Body of pancreas (tissue), 4 donors: ENCODE measurements at regions not wholly inside any gene's neighbourhood (a gene's known extent, or its start where the extent isn't known, plus 50 kb on each side); places are given as distances from the start of the nearest gene placed in this dataset.

ENCODE experiments used
- CTCF ChIP-seq, 7 experiments: fragments of 450-650 bp in 4 of 7; fragments of 200-600 bp in 3 of 7; sonication (generic) in 3 of 7; IDR thresholded peaks; one replicate each; pipeline ENCODE4 v1.5.1; 2016 to 2019; ENCODE audit warnings: antibody characterized with exemption in 7 of 7
- POLR2A ChIP-seq, 3 donors: fragments of 450-650 bp; IDR thresholded peaks; one replicate each; pipeline ENCODE4 v1.6.1; 2016; ENCODE audit warnings: antibody characterized with exemption in 3 of 3, mild to moderate bottlenecking in 2 of 3

GRCh38 chr10:88110822-88111221 lies 247.4 kb downstream of the PTEN start:
- no peak for TF ChIP-seq CTCF (IDR thresholded peaks at IDR 0.05)
- TF ChIP-seq POLR2A (IDR thresholded peaks at IDR 0.05): no peak
